NAMALWA (cell line): ENCODE measurements at regions not wholly inside any gene's neighbourhood (a gene's known extent, or its start where the extent isn't known, plus 50 kb on each side); places are given as distances from the start of the nearest gene placed in this dataset.
"Not testable (repeated sequence)": the region's sequence is repeated elsewhere in the genome, so short reads cannot be mapped to it uniquely, and the experiment has no call there.

Experiments used
- DNase-seq: peaks from one replicate; pipeline ENCODE4 v3.0.0-alpha.2; 2015; ENCODE audit warnings: low spot score

- no peak for DNase-seq
Measured at GRCh38 chr18:72999971-73000607, 132.3 kb upstream of the NETO1 start.

GRCh38 chr18:72995558-72995957 lies 127.8 kb upstream of the NETO1 start:
- no peak for DNase-seq

- no peak for DNase-seq
Measured at GRCh38 chr18:72993250-72993649, 125.5 kb upstream of the NETO1 start.

- no peak for DNase-seq
Measured at GRCh38 chr18:72991379-72991778, 123.6 kb upstream of the NETO1 start.

GRCh38 chr18:72987570-72987969 lies 119.8 kb upstream of the NETO1 start:
- not testable (repeated sequence) for DNase-seq

- DNase-seq = no peak
Measured at GRCh38 chr18:72986103-72986502, 118.3 kb upstream of the NETO1 start.

GRCh38 chr18:72985686-72986085 lies 117.9 kb upstream of the NETO1 start:
- DNase-seq = no peak

- DNase-seq = no peak
Measured at GRCh38 chr18:72984290-72984689, 116.5 kb upstream of the NETO1 start.

- no peak for DNase-seq
Measured at GRCh38 chr18:72973841-72974240, 106.1 kb upstream of the NETO1 start.

GRCh38 chr18:72965616-72966015 lies 97.8 kb upstream of the NETO1 start:
- DNase-seq = no peak

GRCh38 chr18:72958195-72958594 lies 90.4 kb upstream of the NETO1 start:
- not testable (repeated sequence) for DNase-seq

- DNase-seq = no peak
Measured at GRCh38 chr18:72948439-72948838, 80.7 kb upstream of the NETO1 start.

GRCh38 chr18:72942766-72943165 lies 75.0 kb upstream of the NETO1 start:
- no peak for DNase-seq

GRCh38 chr18:72940986-72941385 lies 73.2 kb upstream of the NETO1 start:
- no peak for DNase-seq

GRCh38 chr18:72940509-72940908 lies 72.7 kb upstream of the NETO1 start:
- DNase-seq = no peak

GRCh38 chr18:72935744-72936143 lies 68.0 kb upstream of the NETO1 start:
- no peak for DNase-seq

GRCh38 chr18:72922895-72923294 lies 55.1 kb upstream of the NETO1 start:
- DNase-seq = no peak
